Chondrocyte (in vitro differentiated cells): ENCODE measurements at regions not wholly inside any gene's neighbourhood (a gene's known extent, or its start where the extent isn't known, plus 50 kb on each side); places are given as distances from the start of the nearest gene placed in this dataset.

Source experiments
- DNase-seq: peaks from one replicate; pipeline ENCODE4 v3.0.0; 2021; ENCODE audit warnings: mixed read lengths, low spot score
- H3K27ac Mint-ChIP-seq: one replicate; pipeline ENCODE4 v1.8.0; 2021; ENCODE audit warnings: mild to moderate bottlenecking, moderate library complexity, mixed read lengths; ENCODE audit not compliant: unreplicated experiment
- H3K27me3 Mint-ChIP-seq: 2 replicates; pipeline ENCODE4 v1.8.0; 2021; ENCODE audit warnings: low read depth, mixed read lengths
- H3K36me3 Mint-ChIP-seq: 2 replicates; pipeline ENCODE4 v1.8.0; 2021; ENCODE audit warnings: low read depth, mixed read lengths
- H3K4me1 Mint-ChIP-seq: 2 replicates; pipeline ENCODE4 v1.8.0; 2021; ENCODE audit warnings: low read depth, mild to moderate bottlenecking, mixed read lengths
- H3K4me3 Mint-ChIP-seq: one replicate; pipeline ENCODE4 v1.8.0; 2021; ENCODE audit warnings: mild to moderate bottlenecking, moderate library complexity, mixed read lengths; ENCODE audit not compliant: unreplicated experiment
- H3K9me3 Mint-ChIP-seq: 2 replicates; pipeline ENCODE4 v1.8.0; 2021; ENCODE audit warnings: low read depth, mixed read lengths
- TF ChIP-seq, protein P1 (sequence below): fragments of 200-600 bp; sonication (generic); IDR thresholded peaks from 2 replicates; pipeline ENCODE4 v1.5.0; 2021; ENCODE audit warnings: antibody characterized with exemption, mild to moderate bottlenecking, moderate library complexity

DNA sequence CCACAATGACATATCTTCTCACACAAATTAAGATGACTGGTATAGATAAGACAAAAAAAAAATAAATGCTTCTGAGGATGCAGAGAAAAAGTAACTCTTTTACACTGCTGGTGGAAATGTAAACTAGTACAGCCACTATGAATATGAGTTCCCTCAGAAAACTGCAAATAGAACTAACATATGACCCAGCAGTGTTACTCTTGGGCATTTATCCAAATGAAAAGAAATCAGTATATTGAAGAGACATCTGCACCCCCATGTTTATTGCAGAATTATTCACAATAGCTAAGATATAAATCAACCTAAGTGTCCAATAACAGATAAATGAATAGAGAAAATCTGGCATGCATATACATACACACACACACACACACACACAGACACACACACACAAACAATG is 83.0 kb upstream of the FAM174A start:
- no peaks in the 10 kb centered on the region for H3K4me1 Mint-ChIP-seq
- H3K4me3 Mint-ChIP-seq = no peak overlapping the region
- H3K9me3 Mint-ChIP-seq = peaks cover 12% of the 10 kb centered on the region
- H3K27ac Mint-ChIP-seq = no peak overlapping the region
- no peaks in the 10 kb centered on the region for H3K36me3 Mint-ChIP-seq
- TF ChIP-seq, protein P1, sequence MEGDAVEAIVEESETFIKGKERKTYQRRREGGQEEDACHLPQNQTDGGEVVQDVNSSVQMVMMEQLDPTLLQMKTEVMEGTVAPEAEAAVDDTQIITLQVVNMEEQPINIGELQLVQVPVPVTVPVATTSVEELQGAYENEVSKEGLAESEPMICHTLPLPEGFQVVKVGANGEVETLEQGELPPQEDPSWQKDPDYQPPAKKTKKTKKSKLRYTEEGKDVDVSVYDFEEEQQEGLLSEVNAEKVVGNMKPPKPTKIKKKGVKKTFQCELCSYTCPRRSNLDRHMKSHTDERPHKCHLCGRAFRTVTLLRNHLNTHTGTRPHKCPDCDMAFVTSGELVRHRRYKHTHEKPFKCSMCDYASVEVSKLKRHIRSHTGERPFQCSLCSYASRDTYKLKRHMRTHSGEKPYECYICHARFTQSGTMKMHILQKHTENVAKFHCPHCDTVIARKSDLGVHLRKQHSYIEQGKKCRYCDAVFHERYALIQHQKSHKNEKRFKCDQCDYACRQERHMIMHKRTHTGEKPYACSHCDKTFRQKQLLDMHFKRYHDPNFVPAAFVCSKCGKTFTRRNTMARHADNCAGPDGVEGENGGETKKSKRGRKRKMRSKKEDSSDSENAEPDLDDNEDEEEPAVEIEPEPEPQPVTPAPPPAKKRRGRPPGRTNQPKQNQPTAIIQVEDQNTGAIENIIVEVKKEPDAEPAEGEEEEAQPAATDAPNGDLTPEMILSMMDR = no peak
- H3K27me3 Mint-ChIP-seq = peaks cover 7% of the 10 kb centered on the region
- no peak for DNase-seq

DNA sequence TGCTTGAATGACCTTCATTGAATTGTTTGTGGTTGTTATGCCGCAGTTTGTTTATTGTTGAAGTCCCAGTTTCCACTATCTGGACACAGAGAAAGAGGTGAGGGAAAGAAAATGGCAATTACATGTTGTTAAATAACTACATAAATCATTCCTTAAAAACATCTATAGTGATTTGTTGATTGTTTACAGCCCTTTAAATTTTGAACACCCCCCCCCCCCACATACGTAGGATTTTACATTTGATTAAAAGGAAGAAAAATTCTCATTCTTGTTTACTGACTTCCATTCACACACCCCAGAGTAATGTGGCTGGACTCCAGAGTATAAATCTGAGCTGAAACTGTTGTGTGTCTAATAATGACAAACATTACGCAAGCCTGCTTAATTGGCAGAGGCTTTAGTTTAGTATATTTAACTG is 87.1 kb upstream of the FAM174A start:
- no peak for DNase-seq
- no peaks in the 10 kb centered on the region for H3K36me3 Mint-ChIP-seq
- H3K27ac Mint-ChIP-seq = no peak overlapping the region
- H3K4me3 Mint-ChIP-seq = no peak overlapping the region
- TF ChIP-seq, protein P1 = no peak
- peaks cover 12% of the 10 kb centered on the region for H3K9me3 Mint-ChIP-seq
- peaks cover 3% of the 10 kb centered on the region for H3K4me1 Mint-ChIP-seq
- H3K27me3 Mint-ChIP-seq = peaks cover 2% of the 10 kb centered on the region

DNA sequence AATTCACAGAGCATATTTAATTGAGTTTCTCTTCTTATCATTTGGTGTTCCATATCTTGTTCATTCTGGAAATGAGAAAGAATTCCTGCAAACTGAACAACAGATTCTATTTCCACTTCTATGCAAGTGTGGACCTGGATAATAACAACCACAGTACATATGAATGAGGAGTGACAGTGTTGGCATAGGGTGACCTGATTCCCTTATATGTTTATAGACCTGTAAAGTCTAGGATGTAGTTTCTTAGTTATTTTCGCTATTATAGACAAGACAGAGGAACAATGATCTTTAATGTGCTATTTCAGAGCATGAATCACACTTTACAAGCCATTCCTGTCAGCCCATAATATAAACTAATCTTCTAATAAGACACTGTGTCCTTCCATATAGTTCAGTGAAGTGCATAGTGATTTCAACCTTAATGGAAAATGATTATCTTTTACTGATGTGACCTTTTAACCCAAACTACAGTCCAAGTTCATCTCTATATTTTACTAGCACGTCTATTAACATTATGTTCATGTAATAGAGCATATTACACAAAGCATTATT is 88.2 kb upstream of the FAM174A start:
- H3K9me3 Mint-ChIP-seq = peaks cover 12% of the 10 kb centered on the region
- no peak overlapping the region for H3K4me3 Mint-ChIP-seq
- TF ChIP-seq, protein P1 = no peak
- no peaks in the 10 kb centered on the region for H3K27me3 Mint-ChIP-seq
- H3K36me3 Mint-ChIP-seq = no peaks in the 10 kb centered on the region
- H3K27ac Mint-ChIP-seq = no peak overlapping the region
- H3K4me1 Mint-ChIP-seq = peaks cover 3% of the 10 kb centered on the region
- DNase-seq = no peak

GRCh38 chr5:100444961-100445360 is 90.2 kb upstream of the FAM174A start:
- TF ChIP-seq, protein P1 = no peak
- Mint-ChIP-seq H3K36me3 (no peaks in the 10 kb centered on the region), H3K27ac (no peak overlapping the region), H3K4me3 (no peak overlapping the region), H3K27me3 (peaks cover 2% of the 10 kb centered on the region), H3K9me3 (no peaks in the 10 kb centered on the region), H3K4me1 (peaks cover 3% of the 10 kb centered on the region)
- no peak for DNase-seq

- Mint-ChIP-seq H3K4me3 (no peak overlapping the region), H3K27ac (no peak overlapping the region), H3K27me3 (peaks cover 11% of the 10 kb centered on the region), H3K9me3 (no peaks in the 10 kb centered on the region), H3K36me3 (no peaks in the 10 kb centered on the region), H3K4me1 (no peaks in the 10 kb centered on the region)
- no peak for DNase-seq
- TF ChIP-seq, protein P1 = no peak
Observed at GRCh38 chr5:100434815-100435214, 100.4 kb upstream of the FAM174A start.
